Breast epithelium (tissue), 3 donors: ENCODE measurements at regions not wholly inside any gene's neighbourhood (a gene's known extent, or its start where the extent isn't known, plus 50 kb on each side); places are given as distances from the start of the nearest gene placed in this dataset.

Experiments
- POLR2A ChIP-seq: fragments of 450-650 bp; IDR thresholded peaks from one replicate; pipeline ENCODE4 v1.6.1; 2016; ENCODE audit warnings: antibody characterized with exemption, mild to moderate bottlenecking, moderate library complexity
- POLR2AphosphoS5 ChIP-seq, 3 donors: sonication (generic); formaldehyde crosslinking; IDR thresholded peaks; one replicate each; pipeline ENCODE4 v1.6.1; 2017; ENCODE audit warnings: antibody characterized with exemption in 3 of 3

DNA sequence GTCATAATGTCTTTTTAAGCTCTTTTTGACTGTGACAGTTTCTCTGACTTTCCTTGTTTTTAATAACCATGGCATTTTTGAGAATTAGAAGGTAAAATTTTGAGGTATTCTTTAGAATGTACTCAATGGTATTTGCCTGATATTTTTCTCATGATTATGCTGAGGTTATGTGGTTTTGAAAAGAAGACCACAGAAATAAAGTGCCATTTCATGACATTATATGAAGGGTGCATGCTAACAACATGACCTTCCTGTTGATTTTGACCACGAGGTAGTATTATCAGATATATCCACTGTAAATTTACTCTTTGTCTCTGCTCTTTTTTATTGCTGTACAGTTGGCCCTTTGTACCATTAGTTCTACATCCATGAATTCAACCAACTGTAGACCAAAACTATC is 1418.5 kb downstream of the PLA2G4A start:
- TF ChIP-seq POLR2A (no peak), POLR2AphosphoS5 (IDR thresholded peaks at IDR 0.05) (no peak)
